ENCODE measurements at regions not wholly inside any gene's neighbourhood (a gene's known extent, or its start where the extent isn't known, plus 50 kb on each side); places are given as distances from the start of the nearest gene placed in this dataset.
"Not testable (repeated sequence)": the region's sequence is repeated elsewhere in the genome, so short reads cannot be mapped to it uniquely, and the experiment has no call there.

- TF ChIP-seq, protein P1, sequence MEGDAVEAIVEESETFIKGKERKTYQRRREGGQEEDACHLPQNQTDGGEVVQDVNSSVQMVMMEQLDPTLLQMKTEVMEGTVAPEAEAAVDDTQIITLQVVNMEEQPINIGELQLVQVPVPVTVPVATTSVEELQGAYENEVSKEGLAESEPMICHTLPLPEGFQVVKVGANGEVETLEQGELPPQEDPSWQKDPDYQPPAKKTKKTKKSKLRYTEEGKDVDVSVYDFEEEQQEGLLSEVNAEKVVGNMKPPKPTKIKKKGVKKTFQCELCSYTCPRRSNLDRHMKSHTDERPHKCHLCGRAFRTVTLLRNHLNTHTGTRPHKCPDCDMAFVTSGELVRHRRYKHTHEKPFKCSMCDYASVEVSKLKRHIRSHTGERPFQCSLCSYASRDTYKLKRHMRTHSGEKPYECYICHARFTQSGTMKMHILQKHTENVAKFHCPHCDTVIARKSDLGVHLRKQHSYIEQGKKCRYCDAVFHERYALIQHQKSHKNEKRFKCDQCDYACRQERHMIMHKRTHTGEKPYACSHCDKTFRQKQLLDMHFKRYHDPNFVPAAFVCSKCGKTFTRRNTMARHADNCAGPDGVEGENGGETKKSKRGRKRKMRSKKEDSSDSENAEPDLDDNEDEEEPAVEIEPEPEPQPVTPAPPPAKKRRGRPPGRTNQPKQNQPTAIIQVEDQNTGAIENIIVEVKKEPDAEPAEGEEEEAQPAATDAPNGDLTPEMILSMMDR (IDR thresholded peaks at IDR 0.05; ENCODE audit: control insufficient read depth, extremely low read depth, insufficient read depth) = no peak
- no peak for DNase-seq (ENCODE audit: low read depth)
- H3K4me3 ChIP-seq (ENCODE audit: low read depth, low read length) = no peak overlapping the region
Measured at GRCh38 chr7:68087401-68087800, 1090.8 kb downstream of the TYW1 start.

DNA sequence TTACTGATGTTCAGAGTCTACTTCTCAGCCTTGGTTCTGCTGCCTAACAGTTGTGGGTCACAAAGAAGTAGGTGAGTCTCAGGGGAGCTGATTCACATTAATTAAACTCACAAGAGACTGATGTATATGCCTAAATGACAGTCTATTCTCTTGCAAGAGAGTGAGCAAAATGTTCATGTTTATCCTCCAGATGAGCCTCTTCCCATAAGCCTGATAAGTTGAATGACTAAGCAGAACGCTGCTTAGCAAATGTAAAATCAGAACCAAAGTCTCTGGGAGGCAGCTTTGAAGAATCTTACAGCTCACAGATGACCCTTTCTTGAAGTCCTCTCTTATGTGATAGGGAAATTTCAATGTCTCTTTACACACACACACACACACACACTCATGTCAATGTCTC, 1092.2 kb downstream of the TYW1 start:
- no peak for DNase-seq (ENCODE audit: low read depth)
- TF ChIP-seq, protein P1 (IDR thresholded peaks at IDR 0.05; ENCODE audit: control insufficient read depth, extremely low read depth, insufficient read depth) = no peak
- no peak overlapping the region for H3K4me3 ChIP-seq (ENCODE audit: low read depth, low read length)

DNA sequence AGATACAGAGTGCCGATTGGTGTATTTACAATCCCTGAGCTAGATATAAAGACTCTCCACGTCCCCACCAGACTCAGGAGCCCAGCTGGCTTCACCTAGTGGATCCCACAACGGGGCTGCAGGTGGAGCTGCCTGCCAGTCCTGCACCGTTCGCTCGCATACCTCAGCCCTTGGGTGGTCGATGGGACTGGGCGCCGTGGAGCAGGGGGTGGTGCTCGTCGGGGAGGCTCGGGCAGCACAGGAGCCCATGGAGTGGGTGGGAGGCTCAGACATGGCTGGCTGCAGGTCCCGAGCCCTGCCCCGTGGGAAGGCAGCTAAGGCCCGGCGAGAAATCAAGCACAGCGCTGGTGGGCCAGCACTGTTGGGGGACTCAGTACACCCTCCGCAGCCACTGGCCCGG, 1093.6 kb downstream of the TYW1 start:
- DNase-seq (ENCODE audit: low read depth); H3K4me3 ChIP-seq (ENCODE audit: low read depth, low read length): not testable (repeated sequence)

DNA sequence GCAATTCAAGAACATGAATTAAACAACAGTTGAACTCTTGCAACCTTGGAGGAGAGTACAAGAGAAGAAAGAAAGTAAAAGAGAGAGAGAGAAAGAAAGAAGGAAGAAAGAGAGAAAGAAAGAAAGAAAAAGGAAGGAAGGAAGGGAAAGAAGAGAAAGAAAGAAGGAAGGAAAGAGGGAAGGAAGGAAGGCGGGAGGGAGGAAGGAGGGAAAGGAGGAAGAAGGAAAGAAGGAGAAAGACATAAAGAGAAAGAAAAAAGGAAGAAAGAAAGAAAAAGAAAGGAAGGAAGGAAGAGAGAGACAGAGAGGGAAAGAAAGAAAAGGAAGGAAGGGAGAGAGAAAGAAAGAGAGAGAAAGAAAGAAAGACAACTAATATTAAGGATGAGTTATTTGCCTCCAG, 1106.7 kb downstream of the TYW1 start:
- TF ChIP-seq, protein P1 (IDR thresholded peaks at IDR 0.05; ENCODE audit: control insufficient read depth, extremely low read depth, insufficient read depth) = no peak
- no peak for DNase-seq (ENCODE audit: low read depth)
- H3K4me3 ChIP-seq (ENCODE audit: low read depth, low read length) = no peak overlapping the region

DNA sequence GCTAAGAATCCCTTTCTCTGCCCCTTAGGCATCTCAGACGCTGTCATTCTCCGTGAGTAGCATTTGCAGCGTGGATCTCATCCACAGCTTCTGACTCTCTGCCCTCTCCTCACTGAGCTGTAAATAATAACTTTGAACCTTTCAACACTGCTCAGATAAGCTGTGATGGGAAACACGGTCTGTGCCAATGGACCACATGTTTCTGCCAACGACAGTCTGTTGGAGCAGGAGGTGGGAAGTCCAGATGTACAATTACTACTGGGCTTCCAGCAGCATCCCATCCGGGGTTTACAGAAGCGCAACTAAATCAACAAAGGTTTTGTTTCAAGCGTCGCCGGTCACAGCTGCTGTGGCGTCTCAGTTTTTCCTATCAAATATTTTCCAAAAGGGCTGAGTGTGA, 1110.6 kb downstream of the TYW1 start:
- no peak overlapping the region for H3K4me3 ChIP-seq (ENCODE audit: low read depth, low read length)
- no peak for DNase-seq (ENCODE audit: low read depth)
- TF ChIP-seq, protein P1 (IDR thresholded peaks at IDR 0.05; ENCODE audit: control insufficient read depth, extremely low read depth, insufficient read depth) = no peak

GRCh38 chr7:68107968-68108367, 1111.3 kb downstream of the TYW1 start:
- TF ChIP-seq, protein P1 (IDR thresholded peaks at IDR 0.05; ENCODE audit: control insufficient read depth, extremely low read depth, insufficient read depth) = no peak
- no peak for DNase-seq (ENCODE audit: low read depth)
- H3K4me3 ChIP-seq (ENCODE audit: low read depth, low read length) = no peak overlapping the region

- no peak overlapping the region for H3K4me3 ChIP-seq (ENCODE audit: low read depth, low read length)
- TF ChIP-seq, protein P1 (IDR thresholded peaks at IDR 0.05; ENCODE audit: control insufficient read depth, extremely low read depth, insufficient read depth) = no peak
- DNase-seq (ENCODE audit: low read depth) = no peak
Measured at GRCh38 chr7:68109299-68109698, 1112.7 kb downstream of the TYW1 start.

All from LNCaP clone FGC (cell line).